ENCODE measurements at regions not wholly inside any gene's neighbourhood (a gene's known extent, or its start where the extent isn't known, plus 50 kb on each side); places are given as distances from the start of the nearest gene placed in this dataset.
"Not testable (repeated sequence)": the region's sequence is repeated elsewhere in the genome, so short reads cannot be mapped to it uniquely, and the experiment has no call there.

GRCh38 chr21:35711213-35711612 is 349.1 kb downstream of the SETD4 start (continued):
- TF ChIP-seq REST (IDR thresholded peaks at IDR 0.05; ENCODE audit: low read depth, low read length) (no peak), POLR2AphosphoS5 (IDR thresholded peaks at IDR 0.05; ENCODE audit: low read depth, low read length) (no peak), TAF1 (IDR thresholded peaks at IDR 0.05; ENCODE audit: borderline replicate concordance, low read depth, low read length) (no peak), SIN3A (IDR thresholded peaks at IDR 0.05; ENCODE audit: borderline replicate concordance, low read depth, low read length) (no peak), NRF1 (IDR thresholded peaks at IDR 0.05; ENCODE audit: low read depth, low read length) (no peak), IRF3 (IDR thresholded peaks at IDR 0.05; ENCODE audit: low read depth, low read length) (no peak), CHD2 (IDR thresholded peaks at IDR 0.05; ENCODE audit: low read length, partially characterized antibody) (no peak), MXI1 (IDR thresholded peaks at IDR 0.05; ENCODE audit: low read depth, low read length) (no peak)

- H3K27ac ChIP-seq (ENCODE audit: low read depth in 2 of 2, low read length in 1 of 2); DNase-seq; H3F3A ChIP-seq (replicated peaks; ENCODE audit: insufficient read depth); H3K4me3 ChIP-seq (ENCODE audit: low read depth in 2 of 2, low read length in 1 of 2); H3K27me3 ChIP-seq (ENCODE audit: insufficient read depth); H3K9me2 ChIP-seq; H2AFZ ChIP-seq (ENCODE audit: low read depth); H3K9ac ChIP-seq; H3K4me1 ChIP-seq (ENCODE audit: control insufficient read depth in 1 of 2, insufficient read depth in 2 of 2, low read depth in 1 of 2, low read length in 1 of 2); H4K20me1 ChIP-seq (ENCODE audit: insufficient read depth); H3K36me3 ChIP-seq (replicated peaks in 1 of 2; ENCODE audit: control insufficient read depth in 1 of 2, insufficient read depth in 2 of 2, low read length in 1 of 2); H3K9me3 ChIP-seq; CTCF ChIA-PET; POLR2A ChIA-PET; H3K79me2 ChIP-seq (ENCODE audit: insufficient read depth); H3K4me2 ChIP-seq: not testable (repeated sequence)
- WGBS (ENCODE audit: low lambda C conversion rate), result 32% methylated on average over 3 of the region's 3 CpGs
Observed at GRCh38 chr21:35709990-35710389, 350.3 kb downstream of the SETD4 start.

- Histone ChIP-seq H3K4me3 (ENCODE audit: low read depth in 2 of 2, low read length in 1 of 2) (no peak overlapping the region), H4K20me1 (ENCODE audit: insufficient read depth) (no peaks in the 10 kb centered on the region), H3K4me1 (ENCODE audit: control insufficient read depth in 1 of 2, insufficient read depth in 2 of 2, low read depth in 1 of 2, low read length in 1 of 2) (no peaks in the 10 kb centered on the region), H3K9me3 (no peaks in the 10 kb centered on the region), H3K27me3 (ENCODE audit: insufficient read depth) (peaks cover 17% of the 10 kb centered on the region; the same call in 1 of the 2 replicates), H3K79me2 (ENCODE audit: insufficient read depth) (no peaks in the 10 kb centered on the region), H3K9ac (no peak overlapping the region), H3K27ac (ENCODE audit: low read depth in 2 of 2, low read length in 1 of 2) (no peak overlapping the region), H2AFZ (ENCODE audit: low read depth) (no peak overlapping the region), H3F3A (replicated peaks; ENCODE audit: insufficient read depth) (no peaks in the 10 kb centered on the region), H3K4me2 (no peak overlapping the region), H3K9me2 (no peaks in the 10 kb centered on the region), H3K36me3 (replicated peaks in 1 of 2; ENCODE audit: control insufficient read depth in 1 of 2, insufficient read depth in 2 of 2, low read length in 1 of 2) (no peaks in the 10 kb centered on the region)
- TF ChIP-seq EP300 (IDR thresholded peaks at IDR 0.05; ENCODE audit: borderline replicate concordance in 1 of 2, low read depth in 1 of 2, low read length in 1 of 2) (no peak), TCF12 (IDR thresholded peaks at IDR 0.05) (no peak), REST (IDR thresholded peaks at IDR 0.05; ENCODE audit: low read depth, low read length) (no peak)
- DNase-seq, result no peak
- ChIA-PET POLR2A (no interaction called here), CTCF (no interaction called here)
- WGBS (ENCODE audit: low lambda C conversion rate), result 12% methylated on average over 1 of the region's 1 CpG
Observed at GRCh38 chr21:35705888-35706287, 354.4 kb downstream of the SETD4 start.

Data from SK-N-SH (cell line).